ENCODE measurements at regions not wholly inside any gene's neighbourhood (a gene's known extent, or its start where the extent isn't known, plus 50 kb on each side); places are given as distances from the start of the nearest gene placed in this dataset.
"Not testable (repeated sequence)": the region's sequence is repeated elsewhere in the genome, so short reads cannot be mapped to it uniquely, and the experiment has no call there.

DNA sequence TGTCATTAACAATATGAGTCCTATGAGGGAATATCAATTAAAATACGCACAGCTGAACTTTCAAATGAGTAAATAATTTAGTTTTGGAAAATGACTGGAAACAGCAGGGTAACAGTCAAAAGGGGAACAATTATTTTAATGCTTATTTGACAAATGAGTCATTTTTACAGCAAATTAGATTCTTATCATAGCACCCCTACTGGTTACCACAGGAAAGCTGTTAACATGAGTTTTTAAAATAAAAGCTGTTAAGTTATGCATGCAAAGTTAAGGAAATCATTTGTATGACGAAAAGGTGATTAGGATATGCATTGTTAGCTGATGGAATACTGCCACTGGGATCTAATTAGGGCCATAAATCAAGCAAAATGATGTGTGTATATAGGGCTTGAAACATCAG lies 435.1 kb upstream of the MEIS1 start:
- H3K36me3 Mint-ChIP-seq = no peaks in the 10 kb centered on the region
- peaks cover 5 to 9% of the 10 kb centered on the region in 2 donors for H3K9me3 Mint-ChIP-seq
- DNase-seq (ENCODE audit: low spot score in 2 of 2) (no peak), ATAC-seq (no peak)
- H3K27ac Mint-ChIP-seq = no peak overlapping the region

DNA sequence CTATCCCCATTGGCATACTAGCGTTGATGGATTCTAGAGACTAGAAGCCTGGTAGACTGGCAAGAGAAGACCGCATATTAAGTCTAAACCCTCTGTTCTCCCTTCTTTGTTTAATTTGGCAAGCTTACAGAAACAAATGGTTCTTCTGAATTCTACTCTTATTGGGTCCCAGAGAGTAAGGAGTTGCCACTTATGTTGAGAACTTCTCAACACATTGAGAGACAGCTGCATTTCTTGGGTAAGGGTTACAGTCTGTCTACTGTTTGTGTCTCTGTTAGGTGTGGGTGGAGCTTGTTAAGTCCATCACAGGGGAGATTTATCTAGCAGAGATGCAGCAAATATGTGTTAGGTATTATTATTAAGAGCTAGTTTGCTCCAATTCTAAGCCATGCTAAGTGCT lies 435.8 kb upstream of the MEIS1 start:
- DNase-seq (ENCODE audit: low spot score in 2 of 2) = no peak
- Mint-ChIP-seq H3K36me3 (no peaks in the 10 kb centered on the region), H3K9me3 (peaks cover 5 to 7% of the 10 kb centered on the region in 2 donors), H3K27ac (no peak overlapping the region)
- no peak for ATAC-seq

DNA sequence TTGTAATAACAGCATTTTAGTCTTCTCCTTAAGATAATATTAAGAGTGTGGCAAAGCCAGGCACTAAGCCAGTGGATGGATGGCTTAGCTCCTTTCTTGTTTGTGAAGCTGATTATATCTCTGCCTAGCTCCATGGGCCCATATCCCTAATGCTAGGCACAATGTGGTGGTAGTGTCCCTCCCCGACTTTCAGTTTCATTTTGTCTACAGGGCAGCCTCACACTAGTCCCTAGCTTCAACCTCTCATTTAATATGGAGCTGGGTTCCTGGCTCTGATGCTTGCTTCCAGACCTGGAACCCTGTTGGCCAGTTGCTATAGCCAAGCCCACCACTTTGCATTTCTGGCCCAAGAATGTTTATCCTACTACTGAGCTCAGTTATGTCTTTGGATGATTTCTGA lies 437.0 kb upstream of the MEIS1 start:
- Mint-ChIP-seq H3K9me3 (peaks cover 2 to 5% of the 10 kb centered on the region in 2 donors), H3K36me3 (no peaks in the 10 kb centered on the region), H3K27ac (no peak overlapping the region)
- DNase-seq (ENCODE audit: low spot score in 2 of 2) (no peak), ATAC-seq (no peak)

DNA sequence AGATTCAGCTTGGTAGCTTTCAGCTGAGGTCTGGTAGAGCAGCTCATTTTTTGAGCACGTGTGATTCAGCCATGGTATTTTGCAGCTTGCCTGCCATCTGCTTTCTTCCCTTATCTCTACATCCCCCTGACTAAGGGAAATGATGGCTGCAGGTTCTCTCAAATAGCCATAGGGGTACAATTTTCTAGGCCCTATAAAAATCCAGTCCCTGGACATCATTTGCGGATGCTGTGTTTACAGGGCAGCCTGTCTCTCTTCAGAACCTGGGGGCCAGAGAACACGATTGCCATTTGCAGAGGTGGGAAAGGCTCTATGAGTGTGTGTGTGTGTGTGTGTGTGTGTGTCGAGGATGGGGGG lies 442.7 kb upstream of the MEIS1 start:
- no peak for ATAC-seq
- Mint-ChIP-seq H3K9me3 (peaks cover 5 to 11% of the 10 kb centered on the region in 2 donors), H3K27ac (no peak overlapping the region), H3K36me3 (peaks cover 0 to 5% of the 10 kb centered on the region in 2 donors)
- no peak for DNase-seq (ENCODE audit: low spot score in 2 of 2)

DNA sequence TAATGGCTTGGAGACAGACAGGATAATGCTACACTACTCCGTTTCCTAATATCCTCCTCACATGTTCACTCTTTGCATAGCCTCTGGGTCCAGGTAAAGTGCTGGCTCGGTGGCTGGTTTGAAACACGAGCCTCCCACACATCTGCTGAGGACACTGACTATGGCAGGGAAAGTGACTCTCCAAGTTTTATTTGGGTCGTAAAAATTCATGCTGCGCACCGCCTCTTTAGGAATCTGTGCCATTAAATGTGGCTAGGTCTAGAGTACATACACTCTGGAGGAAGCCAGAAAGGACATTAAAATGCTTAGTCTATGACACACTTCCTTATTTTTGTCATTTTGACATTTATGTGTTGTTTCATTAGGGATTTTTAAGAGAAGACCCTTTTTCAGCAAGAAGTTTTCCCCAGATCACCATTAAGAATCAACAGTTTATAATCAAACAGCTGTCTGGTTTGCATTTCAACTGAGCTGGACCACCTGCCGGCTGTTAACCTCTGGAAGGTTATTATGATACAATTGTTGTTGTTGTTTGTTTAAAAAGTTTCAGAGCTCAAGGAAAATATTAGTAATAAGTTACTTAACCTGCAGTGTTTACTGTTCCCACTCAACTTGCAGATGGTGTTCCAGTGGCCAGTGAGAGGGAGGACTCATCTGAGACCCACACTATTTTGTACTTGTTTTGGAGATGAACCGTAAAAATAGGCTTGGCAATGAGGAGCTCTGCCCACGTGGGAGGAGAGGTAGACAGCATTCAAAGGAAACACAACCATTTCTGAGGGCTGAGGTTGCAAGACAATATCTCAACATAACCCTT lies 443.3 kb upstream of the MEIS1 start:
- peaks cover 0 to 5% of the 10 kb centered on the region in 2 donors for H3K36me3 Mint-ChIP-seq
- ATAC-seq (no peak), DNase-seq (ENCODE audit: low spot score in 2 of 2) (no peak)
- no peak overlapping the region for H3K27ac Mint-ChIP-seq
- peaks cover 3 to 11% of the 10 kb centered on the region in 2 donors for H3K9me3 Mint-ChIP-seq

DNA sequence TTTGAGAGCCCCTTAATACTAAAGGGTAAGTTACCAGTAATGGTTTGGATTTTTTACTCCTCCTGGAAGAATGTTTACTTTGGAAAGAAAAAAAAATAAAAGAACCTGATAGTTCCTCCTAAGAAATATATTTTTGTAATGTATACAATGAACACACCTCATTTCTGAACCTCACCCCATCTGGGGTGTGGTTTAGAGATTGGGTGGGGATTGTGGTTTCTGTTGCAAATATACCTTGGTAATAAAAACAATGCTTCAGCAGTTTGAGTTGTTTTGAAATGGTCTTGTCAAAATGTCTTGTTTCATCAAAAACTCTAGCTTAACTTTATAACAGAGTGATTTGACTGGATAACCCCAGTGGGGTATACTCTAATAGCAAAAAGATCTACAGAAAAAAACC lies 448.9 kb upstream of the MEIS1 start:
- Mint-ChIP-seq H3K36me3 (peaks cover 0 to 5% of the 10 kb centered on the region in 2 donors), H3K27ac (no peak overlapping the region), H3K9me3 (peaks cover 0 to 20% of the 10 kb centered on the region in 2 donors)
- ATAC-seq (no peak), DNase-seq (ENCODE audit: low spot score in 2 of 2) (no peak)

DNA sequence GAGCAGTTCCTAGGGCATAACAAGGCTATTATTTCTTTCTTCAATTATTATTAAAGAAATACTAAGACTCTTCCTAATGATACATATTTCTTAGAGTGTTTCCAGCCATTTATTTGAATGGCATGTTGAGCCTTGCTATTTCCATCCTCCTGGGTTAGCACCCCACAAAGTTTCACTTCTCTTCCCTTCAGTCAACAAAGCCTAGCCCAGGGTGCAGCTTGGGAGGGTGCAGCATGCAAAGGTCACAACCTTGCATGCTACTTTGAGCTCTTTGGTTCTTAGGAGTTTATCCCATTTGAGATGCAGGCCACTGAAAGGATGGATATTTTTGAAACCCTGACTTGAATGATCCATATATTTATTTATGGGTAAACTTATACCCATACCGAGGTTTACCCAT lies 454.4 kb upstream of the MEIS1 start:
- Mint-ChIP-seq H3K27ac (no peak overlapping the region), H3K9me3 (peaks cover 0 to 9% of the 10 kb centered on the region in 2 donors), H3K36me3 (no peaks in the 10 kb centered on the region)
- no peak for ATAC-seq
- no peak for DNase-seq (ENCODE audit: low spot score in 2 of 2)

DNA sequence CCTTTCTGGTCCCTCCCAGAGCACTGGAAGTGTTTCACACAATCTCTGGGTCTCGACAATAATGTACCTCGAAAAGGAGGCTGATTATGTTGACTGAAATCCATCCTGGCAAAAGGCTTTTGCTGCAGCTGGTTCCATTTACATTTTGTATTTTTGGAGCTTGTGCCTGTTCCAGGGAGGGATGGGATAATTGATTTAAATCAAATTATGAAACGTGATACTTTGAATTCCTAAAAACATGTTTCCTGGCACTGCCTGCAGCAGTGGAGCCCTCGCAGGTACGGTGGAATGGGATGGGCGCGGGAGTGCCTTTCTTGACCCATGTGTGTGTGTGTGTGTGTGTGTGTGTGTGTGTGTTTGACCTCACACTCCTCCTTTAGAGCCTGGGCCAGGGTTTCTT lies 455.5 kb upstream of the MEIS1 start:
- no peak overlapping the region for H3K27ac Mint-ChIP-seq
- H3K9me3 Mint-ChIP-seq = peaks cover 0 to 9% of the 10 kb centered on the region in 2 donors
- DNase-seq (ENCODE audit: low spot score in 2 of 2) = no peak
- ATAC-seq = no peak
- no peaks in the 10 kb centered on the region for H3K36me3 Mint-ChIP-seq

DNA sequence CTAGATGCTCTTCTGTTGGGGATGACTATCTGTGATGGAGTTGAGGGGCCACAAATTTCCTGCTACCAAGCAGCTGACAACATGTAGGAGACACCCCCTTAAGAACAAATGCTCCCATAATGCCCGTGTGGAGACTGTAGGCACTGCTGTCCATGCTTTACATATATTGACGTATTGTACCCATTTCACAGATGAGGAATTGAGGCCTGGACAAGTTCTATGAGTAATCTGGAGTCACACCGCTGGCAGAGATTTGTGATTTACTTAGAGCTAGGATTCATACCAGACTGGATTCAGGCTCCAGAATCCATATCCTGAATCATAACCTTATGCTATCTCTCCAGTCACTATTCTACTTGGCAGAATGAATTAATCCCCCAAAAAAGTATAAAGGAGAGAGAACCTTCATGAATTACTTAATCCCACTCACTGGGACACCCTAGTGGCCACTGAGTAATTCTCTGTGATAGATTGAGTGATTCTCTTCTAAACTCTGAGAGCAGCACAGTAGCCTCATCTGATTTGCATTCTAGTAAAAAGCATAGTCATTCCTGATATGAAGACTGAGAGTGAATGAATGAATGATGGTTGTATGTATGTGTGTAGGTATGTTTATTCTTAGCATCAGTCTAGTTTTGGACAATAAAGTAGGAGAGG lies 460.7 kb upstream of the MEIS1 start:
- DNase-seq (ENCODE audit: low spot score in 2 of 2) (no peak), ATAC-seq (no peak)
- Mint-ChIP-seq H3K9me3 (no peaks in the 10 kb centered on the region), H3K27ac (no peak overlapping the region), H3K36me3 (no peaks in the 10 kb centered on the region)

DNA sequence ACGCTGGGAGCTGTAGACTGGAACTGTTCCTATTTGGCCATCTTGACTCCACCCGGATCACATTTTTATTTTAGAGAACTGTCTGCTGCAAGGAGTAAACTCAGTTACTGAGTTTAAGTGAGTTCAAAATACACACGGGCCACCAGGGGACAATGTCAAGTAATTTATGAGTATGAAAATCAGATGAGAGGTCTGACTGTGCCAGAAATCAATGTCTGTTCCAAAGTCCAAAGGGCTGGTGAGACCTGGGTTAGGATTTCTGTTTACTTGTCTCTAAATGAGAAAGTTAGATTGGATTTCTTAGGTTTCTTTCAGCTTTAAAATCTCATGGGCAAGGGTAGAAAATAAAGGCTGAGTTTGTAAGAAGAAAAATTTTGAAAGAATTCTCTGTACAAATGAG lies 465.8 kb upstream of the MEIS1 start:
- H3K27ac Mint-ChIP-seq = no peak overlapping the region
- H3K36me3 Mint-ChIP-seq = no peaks in the 10 kb centered on the region
- DNase-seq (ENCODE audit: low spot score in 2 of 2) (no peak), ATAC-seq (no peak)
- H3K9me3 Mint-ChIP-seq = peaks cover 4 to 5% of the 10 kb centered on the region in 2 donors

DNA sequence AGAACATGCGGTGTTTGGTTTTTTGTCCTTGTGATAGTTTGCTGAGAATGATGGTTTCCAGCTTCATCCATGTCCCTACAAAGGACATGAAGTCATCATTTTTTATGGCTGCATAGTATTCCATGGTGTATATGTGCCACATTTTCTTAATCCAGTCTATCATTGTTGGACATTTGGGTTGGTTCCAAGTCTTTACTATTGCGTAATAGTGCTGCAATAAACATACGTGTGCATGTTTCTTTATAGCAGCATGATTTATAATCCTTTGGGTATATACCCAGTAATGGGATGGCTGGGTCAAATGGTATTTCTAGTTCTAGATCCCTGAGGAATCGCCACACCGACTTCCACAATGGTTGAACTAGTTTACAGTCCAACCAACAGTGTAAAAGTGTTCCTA lies 471.6 kb upstream of the MEIS1 start:
- H3K27ac Mint-ChIP-seq; DNase-seq (ENCODE audit: low spot score in 2 of 2); H3K36me3 Mint-ChIP-seq; ATAC-seq: not testable (repeated sequence)
- H3K9me3 Mint-ChIP-seq = peaks cover 11 to 21% of the 10 kb centered on the region in 2 donors

DNA sequence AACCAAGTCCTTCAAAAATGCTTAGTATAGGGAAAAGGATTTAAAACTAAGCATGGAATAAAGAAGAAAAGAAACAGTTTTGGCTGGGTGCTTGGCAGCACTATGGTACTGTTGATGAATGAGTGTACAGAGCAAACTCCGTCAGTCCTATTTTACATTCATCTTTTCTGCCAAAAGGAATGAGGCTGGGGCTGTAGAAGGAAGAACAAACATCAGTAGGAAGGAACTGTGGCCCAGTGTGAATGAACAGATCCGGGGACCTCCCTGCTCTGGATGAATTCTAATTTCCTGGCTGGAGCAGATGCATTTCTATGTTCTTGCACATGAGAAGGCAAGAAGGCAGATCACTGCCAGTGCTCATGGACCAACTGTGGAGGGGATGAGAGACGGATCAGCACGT lies 474.0 kb upstream of the MEIS1 start:
- ATAC-seq (no peak), DNase-seq (ENCODE audit: low spot score in 2 of 2) (no peak)
- Mint-ChIP-seq H3K36me3 (no peaks in the 10 kb centered on the region), H3K9me3 (peaks cover 12 to 15% of the 10 kb centered on the region in 2 donors), H3K27ac (no peak overlapping the region)

DNA sequence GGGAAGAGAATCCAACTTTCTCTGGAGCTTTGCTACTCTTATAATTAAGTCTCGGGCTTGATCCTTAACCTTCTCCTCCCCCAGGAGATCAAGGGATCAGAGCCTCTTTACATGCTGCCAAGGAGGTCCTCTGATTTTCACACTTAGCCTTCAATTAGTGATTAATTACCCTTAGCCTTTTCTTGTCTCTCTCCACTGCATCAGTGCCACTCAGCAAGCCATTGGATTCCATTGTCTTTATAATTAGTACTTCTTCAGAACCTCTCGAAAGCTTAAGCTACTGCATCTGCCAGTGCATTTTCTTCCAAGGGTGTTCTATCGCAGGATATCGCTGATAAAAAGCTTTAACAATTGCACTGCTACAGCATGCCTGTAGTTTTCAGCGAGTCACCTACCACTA lies 477.0 kb upstream of the MEIS1 start:
- Mint-ChIP-seq H3K9me3 (peaks cover 14 to 15% of the 10 kb centered on the region in 2 donors), H3K36me3 (no peaks in the 10 kb centered on the region), H3K27ac (no peak overlapping the region)
- ATAC-seq = no peak
- no peak for DNase-seq (ENCODE audit: low spot score in 2 of 2)

DNA sequence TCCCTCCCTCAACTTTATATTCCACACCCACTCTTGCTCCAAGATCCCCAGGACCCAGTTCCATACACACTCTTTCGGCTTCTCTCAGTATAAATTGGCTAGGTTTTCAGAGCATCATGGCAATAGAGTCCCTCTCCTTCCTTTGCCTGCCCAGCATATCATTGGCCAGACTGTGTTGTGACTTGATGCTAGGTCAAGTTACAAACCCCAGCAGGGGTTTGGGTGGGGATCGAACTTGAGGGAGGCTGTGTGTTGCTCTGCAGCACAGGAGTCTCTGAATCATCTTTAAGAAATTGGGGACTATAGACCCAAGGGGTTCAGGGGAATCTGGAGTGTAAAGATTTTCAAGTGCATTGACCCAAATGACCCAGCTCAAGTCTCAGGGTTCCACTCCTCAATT lies 477.5 kb upstream of the MEIS1 start:
- no peak for ATAC-seq
- H3K36me3 Mint-ChIP-seq = no peaks in the 10 kb centered on the region
- DNase-seq (ENCODE audit: low spot score in 2 of 2) = no peak
- H3K9me3 Mint-ChIP-seq = peaks cover 11 to 13% of the 10 kb centered on the region in 2 donors
- H3K27ac Mint-ChIP-seq = no peak overlapping the region

DNA sequence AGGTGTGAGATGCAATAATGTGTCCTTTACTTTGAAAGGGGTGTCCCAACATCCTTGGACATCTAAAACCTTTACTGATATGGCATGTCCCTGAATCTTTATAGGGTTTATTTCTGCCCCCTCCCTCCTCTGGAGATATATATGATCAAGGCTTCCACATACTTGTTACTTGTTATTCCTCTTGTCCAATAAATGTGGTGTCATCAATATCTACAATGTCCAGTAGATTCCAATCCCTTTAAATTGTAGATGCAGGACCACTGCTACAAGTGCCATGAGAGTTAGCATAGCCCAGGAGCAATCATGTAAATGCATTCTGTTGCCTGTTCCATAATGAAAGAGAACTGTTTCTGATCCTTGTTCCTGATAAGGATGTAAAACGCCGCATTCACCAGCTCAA lies 479.7 kb upstream of the MEIS1 start:
- no peaks in the 10 kb centered on the region for H3K36me3 Mint-ChIP-seq
- peaks cover 0 to 7% of the 10 kb centered on the region in 2 donors for H3K9me3 Mint-ChIP-seq
- no peak for DNase-seq (ENCODE audit: low spot score in 2 of 2)
- no peak for ATAC-seq
- H3K27ac Mint-ChIP-seq = no peak overlapping the region

DNA sequence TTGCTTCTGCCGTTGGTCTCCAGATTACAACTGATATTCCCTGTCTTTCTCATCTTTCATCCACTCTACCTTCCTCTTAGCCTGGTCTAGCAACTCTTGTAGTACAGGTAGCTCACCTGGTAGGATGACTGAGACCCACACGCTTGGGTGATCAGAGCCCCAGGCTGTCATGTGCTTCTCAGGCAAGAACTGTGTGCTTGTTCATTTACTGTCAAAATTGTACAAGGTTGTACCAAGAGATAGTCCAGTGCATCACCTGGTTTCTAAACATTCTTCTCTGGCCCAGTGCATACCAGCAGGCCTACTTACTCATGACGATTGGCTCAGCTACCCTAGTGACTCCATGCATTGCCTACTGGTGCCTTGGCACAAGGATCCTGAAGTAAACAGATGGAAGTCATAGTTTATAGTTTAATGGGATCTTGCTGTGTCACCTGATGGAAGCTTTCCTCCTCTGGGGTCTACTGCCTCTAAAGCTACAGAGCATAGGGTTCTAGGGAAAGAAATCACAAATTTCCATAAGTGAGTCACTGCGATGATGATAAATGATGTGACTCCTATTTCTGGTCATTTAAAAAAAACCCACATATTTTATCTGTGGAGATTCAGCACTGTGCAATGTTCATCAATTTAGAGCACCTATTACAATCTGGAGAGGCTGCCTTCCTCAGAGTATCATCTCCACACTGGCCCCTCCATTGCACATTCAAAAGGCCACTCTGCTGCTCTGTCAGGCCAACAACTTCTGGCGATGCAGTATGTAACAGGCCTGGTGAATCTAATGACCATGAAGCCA lies 481.8 kb upstream of the MEIS1 start:
- ATAC-seq = no peak
- no peaks in the 10 kb centered on the region for H3K36me3 Mint-ChIP-seq
- H3K27ac Mint-ChIP-seq = no peak overlapping the region
- peaks cover 0 to 7% of the 10 kb centered on the region in 2 donors for H3K9me3 Mint-ChIP-seq
- no peak for DNase-seq (ENCODE audit: low spot score in 2 of 2)

DNA sequence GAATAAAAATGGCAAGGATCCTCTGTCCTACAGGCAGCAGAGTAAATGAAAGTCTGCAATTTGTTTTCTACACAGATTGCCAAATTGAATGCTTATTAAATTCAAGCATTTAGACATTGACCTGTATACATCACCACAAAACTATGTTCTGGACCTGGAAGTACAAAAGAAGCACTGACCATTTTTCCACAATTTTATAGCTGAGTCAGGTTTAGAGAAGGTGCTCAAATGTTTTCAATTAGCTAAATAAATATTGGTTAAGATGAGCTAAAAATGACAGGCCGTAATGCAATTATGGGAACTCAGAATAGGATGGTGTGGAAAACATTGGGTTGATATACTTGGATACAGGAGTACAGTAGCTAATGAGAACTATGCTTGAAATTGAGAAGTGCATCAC lies 490.7 kb upstream of the MEIS1 start:
- Mint-ChIP-seq H3K27ac (no peak overlapping the region), H3K36me3 (no peaks in the 10 kb centered on the region), H3K9me3 (peaks cover 6 to 11% of the 10 kb centered on the region in 2 donors)
- ATAC-seq (no peak), DNase-seq (ENCODE audit: low spot score in 2 of 2) (no peak)

Data from activated naive CD4-positive, alpha-beta T cell treated with anti-CD3 and anti-CD28 coated beads, Interleukin-2, amount 50 U/mL, for 72 hours (primary cell).